ENCODE measurements at regions not wholly inside any gene's neighbourhood (a gene's known extent, or its start where the extent isn't known, plus 50 kb on each side); places are given as distances from the start of the nearest gene placed in this dataset.
A peak's percentile ranks its signal among the peaks of the same experiment; 100 is the strongest.
"Not testable (repeated sequence)": the region's sequence is repeated elsewhere in the genome, so short reads cannot be mapped to it uniquely, and the experiment has no call there.

DNA sequence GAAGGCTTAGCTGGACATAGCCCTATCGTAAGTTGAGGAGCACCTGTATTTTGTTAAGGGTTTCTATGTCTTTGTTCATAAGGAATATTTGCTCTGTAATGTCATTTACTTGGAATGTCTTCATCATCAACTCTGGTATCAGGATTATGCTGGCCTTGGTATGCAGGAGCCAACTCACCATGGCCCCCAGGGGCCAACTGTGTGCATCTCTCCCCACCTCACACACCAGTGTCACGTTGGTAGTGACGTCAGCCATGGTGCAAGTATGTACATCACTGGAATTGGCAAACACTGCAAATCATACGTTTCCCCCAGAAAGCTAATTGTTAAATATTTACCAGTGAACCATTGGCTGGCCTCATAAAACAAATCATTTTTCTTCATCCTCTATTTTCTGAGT, 70.8 kb downstream of the YTHDF1 start:
- DNase-seq (ENCODE audit: low spot score), result no peak

DNA sequence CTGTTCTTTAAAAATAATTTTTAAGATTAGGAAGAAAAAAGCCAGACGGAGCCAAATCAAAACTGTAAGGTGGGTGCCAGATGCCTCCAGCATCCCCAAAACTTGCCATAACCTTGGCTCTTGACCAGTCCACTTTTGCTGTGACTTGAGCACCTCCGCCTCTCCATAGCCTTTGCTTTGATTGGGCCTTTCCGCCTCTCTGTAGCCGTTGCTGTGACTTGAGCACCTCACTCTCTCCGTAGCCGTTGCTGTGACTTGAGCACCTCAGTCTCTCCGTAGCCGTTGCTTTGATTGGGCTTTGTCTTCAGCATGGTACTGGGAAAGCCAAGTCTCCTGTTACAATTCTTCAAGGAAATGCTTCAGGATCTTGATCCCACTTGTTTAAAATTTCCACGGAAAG, 73.0 kb downstream of the YTHDF1 start:
- DNase-seq (ENCODE audit: low spot score), result no peak

DNA sequence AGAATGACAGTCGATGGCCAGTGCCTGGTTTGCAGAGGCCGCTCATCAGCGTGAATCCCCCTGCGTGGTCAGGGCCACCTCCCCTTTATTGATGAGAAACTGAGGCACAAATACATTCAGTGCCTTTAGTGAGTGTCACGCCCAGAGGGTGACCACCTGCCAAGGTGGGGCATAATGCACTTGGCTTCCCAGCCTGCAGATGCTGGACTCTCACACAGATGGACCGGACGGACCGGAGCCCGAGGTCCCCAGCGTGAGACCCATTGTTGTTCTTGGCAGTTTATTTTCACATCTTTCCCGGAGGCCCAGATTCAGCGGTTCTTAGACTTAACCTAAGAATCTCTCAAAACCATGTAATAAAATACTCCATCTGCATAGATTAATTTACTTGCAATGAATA, 74.4 kb downstream of the YTHDF1 start:
- DNase-seq (ENCODE audit: low spot score), result no peak

DNA sequence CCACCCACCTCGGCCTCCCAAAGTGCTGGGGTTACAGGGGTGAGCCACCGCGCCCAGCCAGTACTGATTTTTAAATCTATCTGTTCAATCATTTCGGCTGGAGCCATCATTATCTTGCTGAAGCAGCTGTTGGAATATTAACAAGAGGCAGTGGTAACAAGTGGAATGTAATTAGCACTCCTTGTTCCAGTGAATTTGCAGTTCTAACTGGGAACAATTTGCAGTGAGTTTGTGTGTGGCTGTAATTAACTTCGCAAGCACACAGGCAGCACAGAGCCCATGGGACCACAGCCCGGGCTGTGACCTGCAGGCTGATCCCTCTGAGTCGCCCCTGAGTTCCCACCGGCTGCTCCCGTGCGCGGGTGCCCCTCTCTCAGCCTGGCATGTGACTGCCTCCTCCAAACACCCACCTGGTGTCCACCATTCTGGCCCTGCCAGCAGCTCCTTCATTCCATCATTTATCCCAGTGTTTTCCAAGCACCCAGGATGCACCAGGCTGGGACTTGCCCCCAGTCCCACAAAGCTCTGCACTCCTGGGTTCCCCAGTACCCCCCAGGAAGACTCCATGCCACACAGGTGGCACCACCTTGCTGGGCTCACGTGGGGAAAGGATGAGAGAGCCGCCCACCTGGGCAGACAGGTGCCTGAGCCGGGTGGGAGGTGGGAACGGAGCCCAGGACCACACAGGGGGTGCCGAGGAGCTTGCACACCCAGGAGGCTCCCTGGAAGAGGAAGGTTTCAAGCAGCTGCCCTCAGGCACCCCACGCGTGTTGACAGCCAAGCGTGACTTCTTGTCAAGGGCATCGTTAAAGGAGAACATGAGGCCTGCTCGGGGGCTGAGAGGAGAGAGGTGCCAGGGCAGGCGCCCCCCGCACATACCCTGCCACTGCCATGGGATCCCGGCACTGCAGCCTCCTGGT, 75.2 kb downstream of the YTHDF1 start:
- DNase-seq (ENCODE audit: low spot score), result no peak

DNA sequence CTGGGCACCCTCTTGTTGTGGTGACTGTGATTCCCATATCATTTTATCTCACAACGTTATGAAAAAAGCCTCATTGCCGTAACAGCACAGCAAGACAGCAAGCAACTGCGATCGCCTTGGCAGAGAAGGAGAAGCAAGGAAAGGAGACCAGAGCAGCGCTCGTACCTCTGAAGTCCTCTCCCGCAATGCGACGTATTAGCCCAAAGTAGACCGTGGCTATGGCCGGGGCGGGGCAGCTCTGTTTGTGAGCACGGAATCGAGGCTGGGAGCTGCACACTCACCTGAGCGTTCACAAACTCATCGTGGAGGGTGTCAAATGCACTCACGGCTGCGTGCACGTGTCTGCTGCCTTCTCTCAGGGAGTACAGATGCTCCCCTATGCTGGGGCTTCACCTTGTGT, 76.1 kb downstream of the YTHDF1 start:
- DNase-seq (ENCODE audit: low spot score), result no peak

DNA sequence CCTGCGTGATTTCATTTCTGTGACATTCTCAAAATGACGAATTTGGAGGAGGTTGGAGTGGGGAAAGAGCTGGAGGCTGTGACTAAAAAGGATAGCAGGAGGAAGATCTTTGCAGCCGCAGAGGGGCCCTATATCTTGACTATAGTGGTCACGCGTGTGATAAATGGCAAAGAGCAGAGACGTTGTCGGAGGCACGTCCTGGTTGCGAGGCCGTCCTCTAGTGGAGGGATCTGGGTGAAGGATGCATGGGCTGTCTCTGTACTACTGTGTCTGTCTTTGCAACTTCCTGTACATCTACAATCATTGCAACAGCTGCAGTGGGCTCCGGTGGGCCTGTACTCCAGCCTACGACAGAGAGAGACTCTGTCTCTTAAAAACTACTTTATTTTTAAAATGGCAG, 76.6 kb downstream of the YTHDF1 start:
- DNase-seq (ENCODE audit: low spot score), result no peak

DNA sequence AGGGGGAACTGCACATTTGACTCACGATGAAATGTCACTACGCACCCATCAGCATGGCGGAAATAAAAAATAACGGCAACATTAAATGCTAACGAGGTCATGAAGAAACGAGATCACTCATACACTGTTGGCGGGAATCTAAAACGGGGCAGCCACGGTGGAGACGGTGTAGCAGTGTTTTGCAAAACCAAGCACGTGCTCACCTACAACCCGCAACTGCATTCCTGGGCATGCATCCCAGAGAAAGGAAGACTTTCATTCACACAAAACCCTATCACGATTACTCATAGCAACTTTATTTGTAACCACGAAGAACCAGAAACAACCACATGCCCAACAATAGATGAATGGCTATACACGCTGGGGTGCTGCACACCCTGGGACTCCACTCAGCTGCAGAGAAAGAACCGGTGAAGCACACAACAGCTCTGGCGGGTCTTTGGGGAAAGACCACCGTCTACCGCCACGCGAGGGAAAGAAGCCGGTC, 77.0 kb downstream of the YTHDF1 start:
- DNase-seq (ENCODE audit: low spot score), result no peak

DNA sequence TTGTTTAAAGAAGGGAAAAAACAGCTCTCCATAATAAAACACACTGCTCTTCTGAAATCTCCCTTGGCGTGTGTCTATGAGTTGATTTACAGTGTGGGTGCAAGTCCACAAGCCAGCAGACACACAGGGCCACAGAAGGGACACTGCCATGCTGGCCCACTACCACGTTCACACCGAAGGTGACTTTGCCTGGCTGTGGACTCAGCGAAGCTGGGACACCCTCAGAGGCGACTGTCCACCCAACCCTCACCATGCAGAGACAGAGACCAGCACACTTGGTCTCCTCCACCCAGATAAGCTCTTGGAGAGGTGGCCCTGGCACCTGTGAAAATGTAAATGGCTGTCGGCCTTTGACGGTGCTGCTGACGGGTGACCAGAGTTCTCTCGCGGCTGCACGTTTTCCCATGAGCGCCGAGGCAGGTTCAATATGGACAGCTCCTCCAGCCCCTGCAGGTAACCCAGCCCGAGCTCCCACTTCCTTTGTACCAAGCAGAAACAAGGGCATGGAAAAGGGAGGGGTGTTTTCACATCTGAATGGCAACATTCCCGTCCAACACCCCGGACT, 78.0 kb downstream of the YTHDF1 start:
- no peak for DNase-seq (ENCODE audit: low spot score)

DNA sequence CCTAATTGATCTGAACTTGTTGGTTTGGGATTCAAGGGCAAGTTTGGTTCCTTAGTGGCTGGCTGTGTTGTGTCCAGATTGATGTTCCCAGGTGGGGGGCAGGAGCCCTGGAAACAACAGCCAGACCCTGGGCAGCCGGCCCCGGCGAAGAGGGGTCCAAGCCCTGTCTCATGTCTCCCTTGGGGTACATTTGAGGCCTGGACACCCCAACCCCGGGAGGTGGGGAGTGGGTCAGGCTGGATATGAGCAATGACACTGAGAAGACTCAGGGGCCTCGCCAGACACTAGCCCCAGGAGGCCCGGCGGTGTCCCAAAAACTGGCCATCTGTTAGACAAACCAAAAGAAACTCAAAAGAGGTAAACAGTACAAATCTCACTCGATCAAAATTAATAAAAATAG, 79.6 kb downstream of the YTHDF1 start:
- no peak for DNase-seq (ENCODE audit: low spot score)

DNA sequence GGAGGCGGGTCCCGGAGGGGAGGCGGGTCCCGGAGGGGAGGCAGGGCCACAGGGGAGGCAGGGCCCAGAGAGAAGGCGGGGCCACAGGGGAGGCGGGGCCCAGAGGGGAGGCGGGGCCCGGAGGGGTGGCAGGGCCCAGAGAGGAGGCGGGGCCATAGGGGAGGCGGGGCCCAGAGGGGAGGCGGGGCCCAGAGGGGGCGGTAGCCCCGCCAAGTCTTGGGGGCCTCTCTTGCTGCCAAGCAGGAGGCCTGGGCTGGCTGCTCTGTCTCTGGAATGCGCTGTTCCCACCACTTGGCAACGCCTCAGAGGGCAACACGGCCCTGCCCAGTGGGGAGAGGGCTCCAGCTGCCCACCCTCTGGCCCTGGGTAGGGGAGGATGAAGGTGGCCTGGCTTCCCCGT, 80.5 kb downstream of the YTHDF1 start:
- DNase-seq (ENCODE audit: low spot score), result peak; percentile 10

DNA sequence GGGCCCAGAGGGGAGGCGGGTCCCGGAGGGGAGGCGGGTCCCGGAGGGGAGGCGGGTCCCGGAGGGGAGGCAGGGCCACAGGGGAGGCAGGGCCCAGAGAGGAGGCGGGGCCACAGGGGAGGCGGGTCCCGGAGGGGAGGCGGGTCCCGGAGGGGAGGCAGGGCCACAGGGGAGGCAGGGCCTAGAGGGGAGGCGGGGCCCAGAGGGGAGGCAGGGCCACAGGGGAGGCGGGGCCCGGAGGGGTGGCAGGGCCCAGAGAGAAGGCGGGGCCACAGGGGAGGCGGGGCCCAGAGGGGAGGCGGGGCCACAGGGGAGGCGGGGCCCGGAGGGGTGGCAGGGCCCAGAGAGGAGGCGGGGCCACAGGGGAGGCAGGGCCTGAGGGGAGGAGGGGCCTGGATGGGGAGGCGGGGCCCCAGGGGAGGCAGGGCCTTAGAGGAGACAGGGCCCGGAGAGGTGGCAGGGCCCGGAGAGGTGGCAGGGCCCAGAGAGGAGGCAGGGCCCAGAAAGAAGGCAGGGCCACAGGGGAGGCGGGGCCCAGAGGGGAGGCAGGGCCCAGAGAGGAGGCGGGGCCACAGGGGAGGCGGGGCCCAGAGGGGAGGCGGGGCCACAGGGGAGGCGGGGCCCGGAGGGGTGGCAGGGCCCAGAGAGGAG, 81.1 kb downstream of the YTHDF1 start:
- not testable (repeated sequence) for DNase-seq (ENCODE audit: low spot score)

DNA sequence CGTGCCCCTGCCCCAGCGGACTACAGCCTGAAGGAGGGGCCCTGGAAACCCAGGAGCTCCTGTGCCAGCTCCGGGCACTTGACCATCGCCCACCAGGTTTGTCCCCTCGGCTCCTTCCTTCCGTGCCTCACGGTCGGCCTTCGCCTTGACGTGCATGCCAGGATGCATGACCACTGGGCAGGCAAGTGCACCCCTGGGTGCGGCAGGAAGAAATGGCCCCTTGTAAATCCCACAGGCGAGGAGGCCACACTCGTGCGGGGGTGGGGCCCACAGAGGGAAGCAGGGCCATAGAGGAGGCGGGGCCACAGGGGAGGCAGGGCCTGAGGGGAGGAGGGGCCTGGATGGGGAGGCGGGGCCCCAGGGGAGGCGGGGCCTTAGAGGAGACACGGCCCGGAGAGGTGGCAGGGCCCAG, 81.7 kb downstream of the YTHDF1 start:
- peak; percentile 28 for DNase-seq (ENCODE audit: low spot score)

DNA sequence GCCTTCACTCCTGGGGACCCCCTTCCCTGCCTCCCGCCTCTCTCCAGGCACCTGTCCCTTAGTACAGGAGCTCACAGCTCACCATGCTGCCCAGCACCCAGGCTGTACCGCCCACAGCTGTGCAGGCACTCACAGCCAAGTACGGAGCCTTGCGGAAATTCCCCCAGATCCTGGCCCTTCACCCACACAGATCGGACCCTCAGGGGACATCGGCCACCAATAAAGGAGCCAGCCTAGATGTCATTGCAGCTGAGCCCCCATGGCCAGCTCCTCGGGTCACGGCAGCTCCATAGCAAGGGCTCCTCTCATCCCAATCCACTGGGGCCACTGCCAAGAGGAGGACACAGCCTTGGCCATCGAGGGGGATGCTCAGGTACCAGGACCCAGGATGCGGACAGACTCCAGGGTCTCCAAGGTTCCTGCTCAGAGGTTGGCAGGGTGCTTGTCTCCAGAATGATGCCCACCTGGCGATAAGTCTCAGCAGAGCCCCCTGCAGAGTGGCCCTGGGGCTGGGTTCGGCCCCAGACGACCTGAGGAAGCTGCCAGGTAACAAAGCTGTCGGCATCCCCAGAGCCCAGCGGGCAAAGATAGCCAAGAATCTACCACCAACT, 82.3 kb downstream of the YTHDF1 start:
- no peak for DNase-seq (ENCODE audit: low spot score)

DNA sequence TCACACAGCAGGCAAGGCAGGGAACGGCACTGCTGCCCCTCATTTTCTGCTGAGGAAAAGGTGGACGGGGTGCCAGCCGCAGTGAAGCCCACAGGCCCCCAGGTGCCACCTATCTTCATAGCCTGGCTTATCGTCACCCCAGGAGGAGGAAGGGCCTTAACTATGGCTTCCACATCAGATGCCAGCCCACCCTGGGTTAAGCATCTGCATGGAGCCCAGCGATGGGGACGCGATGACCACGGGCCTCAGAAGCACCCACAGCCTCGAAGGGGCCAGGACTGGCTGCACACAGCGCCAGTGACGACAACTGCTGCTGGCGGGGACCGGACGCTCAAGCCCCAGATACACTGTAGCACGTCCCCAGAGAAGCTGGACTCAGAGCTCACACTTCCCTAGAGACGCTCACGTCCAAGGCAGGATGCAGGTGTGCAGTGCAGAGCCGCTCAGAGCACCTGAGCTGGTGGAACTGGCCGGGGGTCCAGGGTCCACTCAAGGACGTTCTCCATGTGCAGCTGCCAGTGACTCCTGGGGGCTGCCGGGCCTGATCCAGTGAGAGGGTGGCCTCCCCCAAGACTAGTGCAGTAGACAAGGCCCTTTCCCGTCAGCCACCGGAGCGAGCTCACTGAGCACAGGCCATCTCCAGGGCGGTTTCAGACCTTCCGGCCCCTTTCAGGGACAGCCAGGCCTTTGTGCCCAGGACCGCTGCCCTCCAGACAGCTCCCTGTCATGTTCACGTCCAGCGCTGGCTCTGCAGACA, 83.0 kb downstream of the YTHDF1 start:
- no peak for DNase-seq (ENCODE audit: low spot score)

DNA sequence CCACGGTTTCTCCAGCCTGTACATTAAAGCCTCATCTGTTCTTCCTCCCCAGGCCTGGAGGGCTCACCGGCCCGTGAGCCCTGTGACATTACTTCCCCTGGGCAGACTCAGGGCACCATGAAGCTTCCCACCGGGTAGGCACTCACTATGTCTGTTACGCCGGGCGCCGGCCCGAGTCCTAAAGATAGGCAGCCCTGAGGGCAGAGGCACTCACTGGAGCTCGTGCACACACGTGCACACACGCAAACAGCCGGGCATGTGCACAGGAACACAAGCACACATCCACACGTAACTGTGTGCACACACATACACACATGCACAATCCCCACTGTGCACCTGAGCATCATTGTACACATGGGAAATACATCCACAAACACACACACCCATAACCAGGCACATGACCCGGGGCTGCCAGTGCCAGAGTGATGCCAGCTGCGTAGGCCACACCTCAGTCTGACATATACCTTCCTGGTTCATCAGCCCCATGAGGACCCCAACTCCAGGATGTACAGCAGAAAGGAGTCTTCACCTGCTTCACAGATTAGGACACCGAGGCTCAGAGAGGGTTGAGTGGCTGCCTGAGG, 83.7 kb downstream of the YTHDF1 start:
- no peak for DNase-seq (ENCODE audit: low spot score)

DNA sequence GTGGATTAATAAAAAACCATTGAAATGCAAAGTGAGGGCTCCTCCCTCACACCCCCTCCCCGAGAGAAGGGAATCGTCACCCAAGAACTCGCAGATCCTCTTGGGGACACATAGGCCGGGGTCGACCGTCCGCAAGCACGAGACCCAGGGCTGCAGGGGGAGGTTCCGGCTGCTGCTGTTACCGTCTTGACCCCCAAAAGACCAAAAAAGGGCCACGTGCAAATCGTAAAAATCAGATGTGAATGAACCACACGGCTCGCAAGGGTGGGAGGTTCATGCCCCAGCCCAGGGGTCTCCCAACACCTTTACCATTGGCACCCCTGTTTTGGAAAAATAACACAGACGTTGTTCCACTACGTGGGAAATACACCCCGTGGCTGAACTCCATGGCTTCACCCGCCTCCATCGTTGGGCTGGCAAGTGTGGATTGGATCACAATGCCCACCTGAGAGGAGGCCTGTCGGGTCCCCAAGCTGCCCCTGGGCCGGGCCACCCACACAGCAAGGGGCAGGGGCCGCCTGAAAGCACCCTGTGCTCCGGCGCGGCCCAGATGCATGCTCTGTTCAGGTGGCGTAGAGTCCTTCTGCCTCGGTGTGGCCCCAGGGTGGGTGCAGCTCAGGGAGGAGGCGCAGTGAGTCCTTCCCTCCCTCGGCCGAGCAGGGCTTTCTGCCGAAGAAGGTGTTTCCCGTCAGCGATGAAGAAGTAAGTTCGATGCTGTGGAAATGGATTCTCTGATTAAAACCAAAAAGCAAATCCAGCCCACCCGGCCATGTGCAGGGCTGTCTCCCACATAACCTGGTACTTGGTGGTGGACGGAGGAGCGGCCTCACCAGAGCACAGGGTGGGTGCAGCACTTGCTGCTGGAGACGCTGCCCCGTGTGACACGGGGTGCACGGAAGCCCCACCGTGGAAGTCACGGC, 85.0 kb downstream of the YTHDF1 start:
- DNase-seq (ENCODE audit: low spot score), result no peak

DNA sequence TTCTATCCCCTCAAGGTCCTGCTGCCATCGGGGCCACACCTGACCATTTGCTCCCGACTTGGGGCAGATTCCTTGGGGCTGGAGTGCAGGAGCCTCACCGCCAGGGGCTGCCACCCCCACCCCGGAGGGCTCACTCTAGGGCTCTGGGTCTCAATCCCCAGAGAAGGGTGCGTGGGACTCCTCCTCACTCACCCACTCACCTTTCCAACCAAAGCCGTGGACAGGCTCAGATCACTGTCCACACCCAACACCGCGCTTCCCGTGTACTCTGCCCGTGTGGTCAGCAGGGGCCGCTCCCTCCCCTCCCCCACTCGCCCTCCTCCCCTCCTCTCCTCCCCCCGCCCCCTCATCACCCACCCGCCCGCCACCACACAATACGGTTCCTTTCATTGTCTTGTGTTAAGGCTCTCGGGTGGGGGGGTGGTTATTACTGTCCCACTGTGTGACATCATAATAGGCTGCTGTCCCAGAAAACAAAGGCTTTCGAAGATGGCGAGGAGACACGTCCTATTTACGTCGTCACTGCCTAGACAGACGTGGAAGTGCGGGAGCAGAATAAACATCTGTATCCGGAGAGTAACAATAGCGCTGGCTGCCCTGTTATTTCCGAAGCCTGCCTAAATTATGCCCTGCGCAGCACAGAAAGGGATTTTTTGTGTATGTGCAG, 85.8 kb downstream of the YTHDF1 start:
- DNase-seq (ENCODE audit: low spot score), result no peak

DNA sequence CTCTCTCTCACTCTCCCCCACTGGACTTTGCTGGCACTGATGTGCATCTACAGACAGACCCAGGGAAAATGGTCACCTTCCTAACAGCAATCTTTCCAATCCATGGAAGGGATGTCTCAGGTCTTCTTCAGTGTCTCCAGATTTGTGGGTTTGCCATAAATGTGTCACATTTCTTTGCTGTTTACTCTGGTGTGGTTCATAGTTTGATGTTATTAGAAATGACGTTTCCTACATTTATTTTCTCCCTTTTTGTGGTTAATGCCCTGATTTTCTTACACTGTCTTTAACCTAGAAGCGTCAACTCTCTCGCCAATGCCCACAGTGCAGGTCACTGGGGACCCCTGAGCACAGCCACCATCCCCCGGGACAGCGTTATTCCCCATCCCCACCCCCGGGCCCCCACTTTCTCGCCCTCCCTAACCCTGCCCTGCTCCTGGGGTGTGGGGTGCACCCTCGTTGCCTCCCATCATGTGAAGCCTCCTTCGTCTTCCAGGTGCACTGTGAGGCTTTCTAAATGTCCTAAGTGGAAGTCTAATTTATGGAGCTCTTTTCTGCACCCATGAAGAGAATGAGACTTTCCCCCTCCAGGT, 86.5 kb downstream of the YTHDF1 start:
- no peak for DNase-seq (ENCODE audit: low spot score)

DNA sequence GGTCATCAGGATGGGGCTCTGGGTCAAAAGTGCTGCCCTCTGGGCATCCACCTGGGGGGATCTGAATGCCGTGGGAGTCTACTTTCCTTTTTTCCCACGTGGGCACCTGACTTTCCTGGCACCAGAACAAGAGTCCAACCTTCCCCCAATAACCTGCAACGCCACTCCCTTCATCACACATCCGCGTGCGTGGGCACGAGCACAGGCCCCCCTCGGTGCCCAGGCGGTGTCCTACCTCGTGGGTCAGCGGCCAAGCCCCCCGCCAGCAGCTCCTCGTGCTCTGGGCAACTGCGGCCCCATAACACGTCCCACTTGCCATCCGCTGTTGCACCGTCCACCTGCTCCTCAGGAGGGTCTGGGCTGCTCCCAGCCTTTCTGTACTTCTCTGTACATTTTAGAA, 87.0 kb downstream of the YTHDF1 start:
- DNase-seq (ENCODE audit: low spot score), result no peak
